Kidney (tissue), 13 donors: ENCODE measurements at regions not wholly inside any gene's neighbourhood (a gene's known extent, or its start where the extent isn't known, plus 50 kb on each side); places are given as distances from the start of the nearest gene placed in this dataset.

Experiments used
- DNase-seq, 5 donors: peaks; one replicate each; pipeline ENCODE4 v3.0.0-alpha.2; 2013 to 2020
- FAIRE-seq: peaks from 2 replicates; lab custom pipeline; 2012; peaks lifted over from hg19 to GRCh38; lab: Jason Lieb, UNC
- H3K27ac ChIP-seq, 2 donors: one replicate each; pipeline ENCODE4 v1.7.0; 2013; ENCODE audit warnings: low read depth in 2 of 2, low read length in 2 of 2, inconsistent platforms in 1 of 2
- H3K27me3 ChIP-seq: one replicate; pipeline ENCODE4 v1.7.1; 2013; ENCODE audit warnings: low read length, inconsistent platforms; ENCODE audit not compliant: control insufficient read depth, insufficient read depth
- H3K36me3 ChIP-seq, 3 donors: one replicate each; pipeline versions ENCODE4 v1.7.0 to v1.7.1; 2013; ENCODE audit warnings: low read length in 3 of 3, control low read depth in 1 of 3, inconsistent platforms in 1 of 3; ENCODE audit not compliant: insufficient read depth in 3 of 3, control insufficient read depth in 2 of 3
- H3K4me1 ChIP-seq, 3 donors: one replicate each; pipeline versions ENCODE4 v1.7.0 to v1.7.1; 2013; ENCODE audit warnings: low read length in 3 of 3, inconsistent platforms in 1 of 3, low read depth in 1 of 3; ENCODE audit not compliant: control insufficient read depth in 2 of 3, insufficient read depth in 2 of 3
- H3K4me3 ChIP-seq, 3 donors: one replicate each; pipeline versions ENCODE4 v1.7.0 to v1.8.1; 2013; ENCODE audit warnings: low read length in 3 of 3, control low read depth in 1 of 3, inconsistent platforms in 1 of 3
- H3K9ac ChIP-seq, 3 donors: one replicate each; pipeline versions ENCODE4 v1.7.0 to v1.7.1; 2013; ENCODE audit warnings: low read length in 3 of 3, control low read depth in 1 of 3, inconsistent platforms in 1 of 3
- H3K9me3 ChIP-seq, 3 donors: one replicate each; pipeline versions ENCODE4 v1.7.0 to v1.7.1; 2013; ENCODE audit warnings: low read length in 3 of 3, control low read depth in 1 of 3, inconsistent platforms in 1 of 3; ENCODE audit not compliant: control insufficient read depth in 2 of 3, insufficient read depth in 1 of 3
- CTCF ChIP-seq: IDR thresholded peaks from 3 replicates; pipeline ENCODE4 v1.5.1; 2012; ENCODE audit warnings: mild to moderate bottlenecking, moderate library complexity, borderline replicate concordance; ENCODE audit not compliant: insufficient read depth; ENCODE audit errors: extremely low read depth
- intact Hi-C: fragments of 100-400 bp; cut with DNase I; formaldehyde crosslinking; loops from one replicate; pipeline ENCODE4 v1.11.1; 2022
- donor health status: control.
- donor health status: control.
- donor health status: control.
- donor health status: control.
- donor health status: control.
- donor health status: DM: yes; HTN: yes; CAD: no.
- donor health status: Normal renal cell carcinoma (clear cell type).

GRCh38 chr5:53340956-53341750 lies 139.3 kb upstream of the FST start:
- FAIRE-seq (no peak), DNase-seq (no peak)
- no peak overlapping the region for H3K9ac ChIP-seq
- no peaks in the 10 kb centered on the region for H3K4me1 ChIP-seq
- intact Hi-C loops: no loop called here
- H3K27ac ChIP-seq: no peak overlapping the region
- H3K27me3 ChIP-seq: no peaks in the 10 kb centered on the region
- H3K4me3 ChIP-seq: no peak overlapping the region
- no peaks in the 10 kb centered on the region for H3K36me3 ChIP-seq
- no peaks in the 10 kb centered on the region for H3K9me3 ChIP-seq
- TF ChIP-seq CTCF: no peak

- H3K27me3 ChIP-seq: no peaks in the 10 kb centered on the region
- no peak overlapping the region for H3K27ac ChIP-seq
- no peak overlapping the region for H3K9ac ChIP-seq
- no peaks in the 10 kb centered on the region for H3K9me3 ChIP-seq
- no peak for FAIRE-seq
- H3K4me3 ChIP-seq: no peak overlapping the region
- no peaks in the 10 kb centered on the region for H3K36me3 ChIP-seq
- no peak for DNase-seq
- H3K4me1 ChIP-seq: no peaks in the 10 kb centered on the region
- TF ChIP-seq CTCF: no peak
- intact Hi-C loops: no loop called here
Observed at GRCh38 chr5:53342236-53342635, 138.2 kb upstream of the FST start.

- H3K9ac ChIP-seq: no peak overlapping the region
- no peak for FAIRE-seq
Observed at GRCh38 chr5:53343187-53343586, 137.2 kb upstream of the FST start.

More at GRCh38 chr5:53343187-53343586, 137.2 kb upstream of the FST start:
- TF ChIP-seq CTCF: no peak
- H3K4me1 ChIP-seq: no peaks in the 10 kb centered on the region
- H3K4me3 ChIP-seq: no peak overlapping the region
- DNase-seq: no peak
- H3K27me3 ChIP-seq: no peaks in the 10 kb centered on the region
- intact Hi-C loops: no loop called here
- no peak overlapping the region for H3K27ac ChIP-seq
- H3K36me3 ChIP-seq: no peaks in the 10 kb centered on the region
- H3K9me3 ChIP-seq: no peaks in the 10 kb centered on the region
